Body of pancreas (tissue), 4 donors: ENCODE measurements at regions not wholly inside any gene's neighbourhood (a gene's known extent, or its start where the extent isn't known, plus 50 kb on each side); places are given as distances from the start of the nearest gene placed in this dataset.

Experiments
- POLR2A ChIP-seq, 3 donors: fragments of 450-650 bp; IDR thresholded peaks; one replicate each; pipeline ENCODE4 v1.6.1; 2016; ENCODE audit warnings: antibody characterized with exemption in 3 of 3, mild to moderate bottlenecking in 2 of 3
- TF ChIP-seq, protein P1 (sequence below), 7 experiments: fragments of 450-650 bp in 4 of 7; fragments of 200-600 bp in 3 of 7; sonication (generic) in 3 of 7; IDR thresholded peaks; one replicate each; pipeline ENCODE4 v1.5.1; 2016 to 2019; ENCODE audit warnings: antibody characterized with exemption in 7 of 7

GRCh38 chr14:101350691-101351090, 210.6 kb upstream of the DIO3 start:
- no peak for TF ChIP-seq POLR2A (IDR thresholded peaks at IDR 0.05)
- TF ChIP-seq, protein P1, sequence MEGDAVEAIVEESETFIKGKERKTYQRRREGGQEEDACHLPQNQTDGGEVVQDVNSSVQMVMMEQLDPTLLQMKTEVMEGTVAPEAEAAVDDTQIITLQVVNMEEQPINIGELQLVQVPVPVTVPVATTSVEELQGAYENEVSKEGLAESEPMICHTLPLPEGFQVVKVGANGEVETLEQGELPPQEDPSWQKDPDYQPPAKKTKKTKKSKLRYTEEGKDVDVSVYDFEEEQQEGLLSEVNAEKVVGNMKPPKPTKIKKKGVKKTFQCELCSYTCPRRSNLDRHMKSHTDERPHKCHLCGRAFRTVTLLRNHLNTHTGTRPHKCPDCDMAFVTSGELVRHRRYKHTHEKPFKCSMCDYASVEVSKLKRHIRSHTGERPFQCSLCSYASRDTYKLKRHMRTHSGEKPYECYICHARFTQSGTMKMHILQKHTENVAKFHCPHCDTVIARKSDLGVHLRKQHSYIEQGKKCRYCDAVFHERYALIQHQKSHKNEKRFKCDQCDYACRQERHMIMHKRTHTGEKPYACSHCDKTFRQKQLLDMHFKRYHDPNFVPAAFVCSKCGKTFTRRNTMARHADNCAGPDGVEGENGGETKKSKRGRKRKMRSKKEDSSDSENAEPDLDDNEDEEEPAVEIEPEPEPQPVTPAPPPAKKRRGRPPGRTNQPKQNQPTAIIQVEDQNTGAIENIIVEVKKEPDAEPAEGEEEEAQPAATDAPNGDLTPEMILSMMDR (IDR thresholded peaks at IDR 0.05) = no peak
